ENCODE measurements at regions not wholly inside any gene's neighbourhood (a gene's known extent, or its start where the extent isn't known, plus 50 kb on each side); places are given as distances from the start of the nearest gene placed in this dataset.

DNA sequence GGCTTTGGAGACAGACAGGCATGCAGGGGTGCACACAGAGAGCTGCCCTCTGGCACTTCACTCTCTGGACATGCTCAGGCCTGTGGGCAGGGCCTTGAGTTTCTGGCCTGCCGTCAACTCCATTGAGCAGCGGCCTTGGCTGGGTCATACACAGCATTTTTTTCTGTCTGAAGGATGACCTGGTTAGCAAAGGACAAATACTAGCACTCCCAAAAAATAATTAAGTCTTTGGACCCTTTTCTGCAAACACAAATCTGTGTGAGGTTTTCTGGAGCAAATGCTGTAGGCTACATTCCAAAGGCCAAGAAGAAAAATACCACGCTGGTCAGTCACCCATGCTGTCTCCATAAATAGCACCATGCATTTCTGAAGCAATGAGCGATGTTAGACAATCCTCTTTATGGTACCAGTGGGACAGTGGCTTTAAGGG, 124.7 kb upstream of the CTAGE1 start:
- Mint-ChIP-seq H3K9me3 (peaks cover 14% of the 10 kb centered on the region), H3K36me3 (no peaks in the 10 kb centered on the region), H3K27me3 (no peaks in the 10 kb centered on the region), H3K4me3 (no peak overlapping the region), H3K27ac (no peak overlapping the region), H3K4me1 (ENCODE audit: unreplicated experiment) (peaks cover 14% of the 10 kb centered on the region)
- TF ChIP-seq, protein P1, sequence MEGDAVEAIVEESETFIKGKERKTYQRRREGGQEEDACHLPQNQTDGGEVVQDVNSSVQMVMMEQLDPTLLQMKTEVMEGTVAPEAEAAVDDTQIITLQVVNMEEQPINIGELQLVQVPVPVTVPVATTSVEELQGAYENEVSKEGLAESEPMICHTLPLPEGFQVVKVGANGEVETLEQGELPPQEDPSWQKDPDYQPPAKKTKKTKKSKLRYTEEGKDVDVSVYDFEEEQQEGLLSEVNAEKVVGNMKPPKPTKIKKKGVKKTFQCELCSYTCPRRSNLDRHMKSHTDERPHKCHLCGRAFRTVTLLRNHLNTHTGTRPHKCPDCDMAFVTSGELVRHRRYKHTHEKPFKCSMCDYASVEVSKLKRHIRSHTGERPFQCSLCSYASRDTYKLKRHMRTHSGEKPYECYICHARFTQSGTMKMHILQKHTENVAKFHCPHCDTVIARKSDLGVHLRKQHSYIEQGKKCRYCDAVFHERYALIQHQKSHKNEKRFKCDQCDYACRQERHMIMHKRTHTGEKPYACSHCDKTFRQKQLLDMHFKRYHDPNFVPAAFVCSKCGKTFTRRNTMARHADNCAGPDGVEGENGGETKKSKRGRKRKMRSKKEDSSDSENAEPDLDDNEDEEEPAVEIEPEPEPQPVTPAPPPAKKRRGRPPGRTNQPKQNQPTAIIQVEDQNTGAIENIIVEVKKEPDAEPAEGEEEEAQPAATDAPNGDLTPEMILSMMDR (conservative IDR thresholded peaks at IDR 0.05) = no peak
- no peak for DNase-seq (ENCODE audit: extremely low spot score, unreplicated experiment)

DNA sequence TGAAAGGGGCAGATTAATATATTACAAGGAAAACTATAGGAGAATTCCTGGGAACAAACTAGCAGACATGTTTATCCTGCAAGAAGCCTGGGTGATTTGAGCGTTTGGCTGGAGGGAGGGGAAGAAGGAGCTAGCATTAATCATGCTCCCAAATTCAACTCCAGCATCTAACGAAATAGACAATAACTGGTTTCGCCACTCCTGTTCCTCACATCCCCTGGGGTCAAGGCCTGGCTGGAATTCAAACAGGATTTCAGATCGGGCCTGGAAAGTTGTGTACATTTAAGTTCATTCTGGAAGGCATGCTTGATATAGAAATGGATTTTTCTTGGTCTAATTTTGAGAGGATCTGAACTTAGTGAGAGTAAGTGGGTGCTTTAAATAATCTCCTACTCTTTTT, 126.1 kb upstream of the CTAGE1 start:
- H3K36me3 Mint-ChIP-seq = no peaks in the 10 kb centered on the region
- H3K4me1 Mint-ChIP-seq (ENCODE audit: unreplicated experiment) = peaks cover 22% of the 10 kb centered on the region
- TF ChIP-seq, protein P1 (conservative IDR thresholded peaks at IDR 0.05) = no peak
- DNase-seq (ENCODE audit: extremely low spot score, unreplicated experiment) = no peak
- peaks cover 14% of the 10 kb centered on the region for H3K9me3 Mint-ChIP-seq
- no peak overlapping the region for H3K4me3 Mint-ChIP-seq
- H3K27ac Mint-ChIP-seq = no peak overlapping the region
- H3K27me3 Mint-ChIP-seq = no peaks in the 10 kb centered on the region

DNA sequence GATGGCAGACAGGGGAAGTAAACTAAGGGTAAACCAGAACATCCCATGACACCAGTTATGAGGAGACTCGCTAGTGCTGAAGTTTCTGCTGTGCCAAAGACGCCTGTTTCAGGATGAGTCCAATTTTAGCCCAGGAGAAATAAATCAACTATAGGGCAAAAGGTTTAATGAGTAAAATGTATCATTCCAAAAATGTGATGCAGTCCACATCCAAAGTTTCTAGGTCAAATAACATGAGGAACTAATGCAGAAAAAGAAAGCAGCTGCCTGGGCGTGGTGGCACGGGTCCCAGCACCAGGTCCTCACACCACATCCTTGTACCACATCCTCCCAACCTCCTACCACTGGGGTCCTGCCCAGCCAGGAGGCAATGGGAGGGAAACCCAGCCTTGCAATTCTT, 126.9 kb upstream of the CTAGE1 start:
- Mint-ChIP-seq H3K27ac (no peak overlapping the region), H3K36me3 (no peaks in the 10 kb centered on the region), H3K4me3 (no peak overlapping the region), H3K4me1 (ENCODE audit: unreplicated experiment) (peaks cover 22% of the 10 kb centered on the region), H3K27me3 (no peaks in the 10 kb centered on the region), H3K9me3 (peaks cover 14% of the 10 kb centered on the region)
- DNase-seq (ENCODE audit: extremely low spot score, unreplicated experiment) = no peak
- TF ChIP-seq, protein P1 (conservative IDR thresholded peaks at IDR 0.05) = no peak

DNA sequence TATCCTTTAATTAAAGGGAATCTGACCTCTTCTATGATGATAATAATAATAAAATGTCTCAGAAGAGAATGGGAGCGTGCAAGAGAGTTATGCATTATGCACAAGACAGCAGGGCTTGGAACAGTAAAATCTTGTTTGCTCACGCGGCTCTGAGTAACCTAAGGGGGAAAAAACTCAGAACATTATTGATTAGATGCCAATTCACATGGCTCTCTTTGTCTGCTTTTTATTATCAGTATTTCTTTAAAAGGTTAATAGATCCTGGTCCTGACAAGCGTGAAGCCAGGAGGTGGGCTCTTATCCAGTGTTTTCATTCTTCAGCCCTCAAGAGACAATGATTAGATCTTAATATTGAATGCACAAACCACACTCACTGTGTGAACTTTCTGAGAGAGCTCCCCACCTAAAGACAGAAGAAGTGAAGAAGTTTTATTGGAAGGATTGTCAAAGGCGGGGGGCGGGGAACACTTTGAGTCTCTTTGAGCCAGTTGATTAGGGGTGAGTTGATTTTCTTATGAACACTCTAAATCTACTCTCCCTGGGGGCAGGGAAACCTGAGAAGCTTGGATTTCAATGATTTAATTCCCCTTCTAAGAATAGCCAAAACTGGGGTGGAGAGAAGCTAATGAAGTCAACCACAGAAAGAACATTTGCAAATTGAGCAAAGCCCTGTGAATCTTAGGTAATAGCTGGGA, 127.5 kb upstream of the CTAGE1 start:
- Mint-ChIP-seq H3K4me3 (no peak overlapping the region), H3K4me1 (ENCODE audit: unreplicated experiment) (peaks cover 22% of the 10 kb centered on the region), H3K9me3 (peaks cover 13% of the 10 kb centered on the region), H3K27ac (no peak overlapping the region), H3K36me3 (no peaks in the 10 kb centered on the region), H3K27me3 (no peaks in the 10 kb centered on the region)
- TF ChIP-seq, protein P1 (conservative IDR thresholded peaks at IDR 0.05) = no peak
- no peak for DNase-seq (ENCODE audit: extremely low spot score, unreplicated experiment)

DNA sequence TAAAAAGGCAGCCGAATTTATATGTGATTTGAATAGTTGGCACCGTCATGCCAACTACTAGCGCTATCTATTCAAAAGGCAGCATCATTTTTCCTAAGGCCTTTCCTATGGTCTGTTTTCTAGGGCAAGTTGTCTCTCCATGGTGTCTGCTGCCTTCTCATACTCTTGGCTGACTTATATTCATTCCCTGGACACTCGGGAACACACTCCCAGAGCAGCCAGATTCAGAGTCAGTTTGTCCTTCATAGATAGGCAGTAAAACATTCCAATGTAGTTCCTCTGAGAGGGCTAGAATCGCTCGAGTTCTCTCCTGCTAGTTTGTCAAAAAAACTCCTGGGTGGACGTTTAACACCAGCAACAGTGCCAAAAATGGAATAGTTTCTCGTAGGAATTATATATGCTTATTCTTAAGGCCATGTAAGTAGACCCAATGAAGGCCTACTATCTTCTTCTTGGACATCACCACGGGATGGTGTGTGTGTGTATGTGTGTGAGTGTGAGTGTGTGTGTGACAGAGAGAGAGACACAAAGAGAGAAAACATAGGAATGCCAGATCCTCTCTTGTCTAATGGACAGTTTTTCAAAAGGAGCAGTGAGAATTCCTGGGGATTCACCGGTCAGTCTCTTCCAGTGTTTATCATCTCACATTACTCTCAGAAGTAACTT, 129.3 kb upstream of the CTAGE1 start:
- Mint-ChIP-seq H3K27me3 (no peaks in the 10 kb centered on the region), H3K9me3 (peaks cover 5% of the 10 kb centered on the region), H3K36me3 (no peaks in the 10 kb centered on the region), H3K27ac (no peak overlapping the region), H3K4me1 (ENCODE audit: unreplicated experiment) (peaks cover 22% of the 10 kb centered on the region), H3K4me3 (no peak overlapping the region)
- TF ChIP-seq, protein P1 (conservative IDR thresholded peaks at IDR 0.05) = no peak
- no peak for DNase-seq (ENCODE audit: extremely low spot score, unreplicated experiment)

All from type B pancreatic cell (in vitro differentiated cells).